ENCODE measurements at regions not wholly inside any gene's neighbourhood (a gene's known extent, or its start where the extent isn't known, plus 50 kb on each side); places are given as distances from the start of the nearest gene placed in this dataset.

GRCh38 chr16:80230328-80231120 lies 310.3 kb upstream of the DYNLRB2 start:
- Mint-ChIP-seq H3K36me3 (ENCODE audit: insufficient read depth, unreplicated experiment) (no peaks in the 10 kb centered on the region), H3K27me3 (ENCODE audit: insufficient read depth, unreplicated experiment) (no peaks in the 10 kb centered on the region), H3K4me1 (ENCODE audit: low read depth, unreplicated experiment) (no peaks in the 10 kb centered on the region), H3K9me3 (ENCODE audit: unreplicated experiment) (peaks cover 40% of the 10 kb centered on the region), H3K27ac (ENCODE audit: unreplicated experiment) (no peak overlapping the region), H3K4me3 (ENCODE audit: unreplicated experiment) (no peak overlapping the region)
- CTCF ChIA-PET: no interaction called here
- POLR2A ChIA-PET: no interaction called here
- Histone ChIP-seq H3K36me3 (ENCODE audit: control insufficient read depth, insufficient read depth, low read length) (no peaks in the 10 kb centered on the region), H3K4me3 (ENCODE audit: low read depth, low read length) (no peak overlapping the region), H3K9me3 (peaks cover 14% of the 10 kb centered on the region; the same call in 1 of the 2 replicates), H3K4me1 (no peaks in the 10 kb centered on the region), H3K27me3 (replicated peaks; ENCODE audit: control insufficient read depth, insufficient read depth, low read length) (no peaks in the 10 kb centered on the region)
- intact Hi-C loops (cut with micrococcal nuclease; ENCODE audit: unreplicated experiment): no loop called here
- no peak for DNase-seq
- no TSS peak for BruUV-seq (replicated peaks)
- TF ChIP-seq, protein P1, sequence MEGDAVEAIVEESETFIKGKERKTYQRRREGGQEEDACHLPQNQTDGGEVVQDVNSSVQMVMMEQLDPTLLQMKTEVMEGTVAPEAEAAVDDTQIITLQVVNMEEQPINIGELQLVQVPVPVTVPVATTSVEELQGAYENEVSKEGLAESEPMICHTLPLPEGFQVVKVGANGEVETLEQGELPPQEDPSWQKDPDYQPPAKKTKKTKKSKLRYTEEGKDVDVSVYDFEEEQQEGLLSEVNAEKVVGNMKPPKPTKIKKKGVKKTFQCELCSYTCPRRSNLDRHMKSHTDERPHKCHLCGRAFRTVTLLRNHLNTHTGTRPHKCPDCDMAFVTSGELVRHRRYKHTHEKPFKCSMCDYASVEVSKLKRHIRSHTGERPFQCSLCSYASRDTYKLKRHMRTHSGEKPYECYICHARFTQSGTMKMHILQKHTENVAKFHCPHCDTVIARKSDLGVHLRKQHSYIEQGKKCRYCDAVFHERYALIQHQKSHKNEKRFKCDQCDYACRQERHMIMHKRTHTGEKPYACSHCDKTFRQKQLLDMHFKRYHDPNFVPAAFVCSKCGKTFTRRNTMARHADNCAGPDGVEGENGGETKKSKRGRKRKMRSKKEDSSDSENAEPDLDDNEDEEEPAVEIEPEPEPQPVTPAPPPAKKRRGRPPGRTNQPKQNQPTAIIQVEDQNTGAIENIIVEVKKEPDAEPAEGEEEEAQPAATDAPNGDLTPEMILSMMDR (IDR thresholded peaks at IDR 0.05; ENCODE audit: insufficient read depth in 1 of 2, low read depth in 1 of 2, low read length in 1 of 2, severe bottlenecking in 1 of 2, unreplicated experiment in 1 of 2): no peak

GRCh38 chr16:80226499-80226898 lies 314.3 kb upstream of the DYNLRB2 start:
- Mint-ChIP-seq H3K4me3 (ENCODE audit: unreplicated experiment) (no peak overlapping the region), H3K36me3 (ENCODE audit: insufficient read depth, unreplicated experiment) (no peaks in the 10 kb centered on the region), H3K27ac (ENCODE audit: unreplicated experiment) (no peak overlapping the region), H3K4me1 (ENCODE audit: low read depth, unreplicated experiment) (no peaks in the 10 kb centered on the region), H3K27me3 (ENCODE audit: insufficient read depth, unreplicated experiment) (no peaks in the 10 kb centered on the region), H3K9me3 (ENCODE audit: unreplicated experiment) (peaks cover 47% of the 10 kb centered on the region)
- no peaks in the 10 kb centered on the region for H3K36me3 ChIP-seq (ENCODE audit: control insufficient read depth, insufficient read depth, low read length)
- intact Hi-C loops (cut with micrococcal nuclease; ENCODE audit: unreplicated experiment): no loop called here
- CTCF ChIA-PET: no interaction called here
- H3K4me3 ChIP-seq (ENCODE audit: low read depth, low read length): no peak overlapping the region
- TF ChIP-seq, protein P1 (IDR thresholded peaks at IDR 0.05; ENCODE audit: insufficient read depth in 1 of 2, low read depth in 1 of 2, low read length in 1 of 2, severe bottlenecking in 1 of 2, unreplicated experiment in 1 of 2): no peak
- no peaks in the 10 kb centered on the region for H3K27me3 ChIP-seq (replicated peaks; ENCODE audit: control insufficient read depth, insufficient read depth, low read length)
- no TSS peak for BruUV-seq (replicated peaks)
- H3K4me1 ChIP-seq: no peaks in the 10 kb centered on the region
- POLR2A ChIA-PET: no interaction called here
- DNase-seq: no peak
- H3K9me3 ChIP-seq: peaks cover 14% of the 10 kb centered on the region; the same call in 1 of the 2 replicates

DNA sequence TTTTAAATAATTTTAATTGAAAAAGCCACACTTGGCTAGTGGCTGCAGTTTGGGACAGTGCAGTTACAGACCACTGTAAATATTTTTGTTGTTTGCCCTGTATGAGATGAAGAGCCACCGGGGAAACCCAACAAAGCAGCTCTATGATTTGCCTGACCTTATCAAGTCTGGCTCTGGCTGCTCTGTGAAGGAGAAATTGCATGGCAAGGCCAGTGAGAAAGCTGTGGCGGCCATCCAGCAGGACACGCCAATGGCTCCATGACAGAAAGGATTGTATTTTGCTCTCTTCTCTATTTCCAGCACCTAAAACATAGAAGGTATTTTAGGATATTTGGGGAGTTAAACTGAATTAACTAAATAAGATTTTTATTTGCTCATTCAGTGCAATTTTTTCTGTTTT lies 330.0 kb upstream of the DYNLRB2 start:
- H3K4me1 ChIP-seq: no peaks in the 10 kb centered on the region
- DNase-seq: no peak
- H3K36me3 ChIP-seq (ENCODE audit: control insufficient read depth, insufficient read depth, low read length): no peaks in the 10 kb centered on the region
- CTCF ChIA-PET: no interaction called here
- no peaks in the 10 kb centered on the region for H3K9me3 ChIP-seq
- H3K27me3 ChIP-seq (replicated peaks; ENCODE audit: control insufficient read depth, insufficient read depth, low read length): no peaks in the 10 kb centered on the region
- Mint-ChIP-seq H3K9me3 (ENCODE audit: unreplicated experiment) (peaks cover 8% of the 10 kb centered on the region), H3K36me3 (ENCODE audit: insufficient read depth, unreplicated experiment) (no peaks in the 10 kb centered on the region), H3K4me1 (ENCODE audit: low read depth, unreplicated experiment) (no peaks in the 10 kb centered on the region), H3K27me3 (ENCODE audit: insufficient read depth, unreplicated experiment) (no peaks in the 10 kb centered on the region), H3K27ac (ENCODE audit: unreplicated experiment) (no peak overlapping the region), H3K4me3 (ENCODE audit: unreplicated experiment) (no peak overlapping the region)
- TF ChIP-seq, protein P1 (IDR thresholded peaks at IDR 0.05; ENCODE audit: insufficient read depth in 1 of 2, low read depth in 1 of 2, low read length in 1 of 2, severe bottlenecking in 1 of 2, unreplicated experiment in 1 of 2): no peak
- POLR2A ChIA-PET: no interaction called here
- H3K4me3 ChIP-seq (ENCODE audit: low read depth, low read length): no peak overlapping the region
- BruUV-seq (replicated peaks): no TSS peak
- intact Hi-C loops (cut with micrococcal nuclease; ENCODE audit: unreplicated experiment): no loop called here

All from Caco-2 (cell line).